NCI-H1417 (cell line): ENCODE measurements at regions not wholly inside any gene's neighbourhood (a gene's known extent, or its start where the extent isn't known, plus 50 kb on each side); places are given as distances from the start of the nearest gene placed in this dataset.
"Not testable (repeated sequence)": the region's sequence is repeated elsewhere in the genome, so short reads cannot be mapped to it uniquely, and the experiment has no call there.

Experiments used
- DNase-seq, 3 experiments: peaks; one replicate each; lab custom pipeline; 2025; lab: John Stamatoyannopoulos, UW

DNA sequence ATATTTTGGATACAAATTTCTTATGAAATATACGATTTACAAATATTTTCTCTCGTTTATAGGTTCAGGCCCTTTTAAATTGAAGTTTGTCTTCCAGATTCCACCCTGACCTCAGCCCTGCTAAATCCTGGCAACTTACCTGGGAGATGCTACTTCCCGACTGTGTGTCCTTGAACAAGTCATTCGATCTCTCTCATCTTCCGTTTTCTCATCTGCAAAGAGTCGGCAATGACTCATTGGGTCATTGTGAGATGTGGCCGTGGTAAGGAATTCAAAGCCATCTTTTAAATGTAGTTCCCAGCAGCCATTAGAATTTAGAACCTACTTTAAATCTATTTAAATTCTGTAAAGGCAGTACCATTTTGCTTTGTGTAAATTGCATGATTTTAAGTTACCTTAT is 72.5 kb downstream of the LHX2 start:
- no peak for DNase-seq

DNA sequence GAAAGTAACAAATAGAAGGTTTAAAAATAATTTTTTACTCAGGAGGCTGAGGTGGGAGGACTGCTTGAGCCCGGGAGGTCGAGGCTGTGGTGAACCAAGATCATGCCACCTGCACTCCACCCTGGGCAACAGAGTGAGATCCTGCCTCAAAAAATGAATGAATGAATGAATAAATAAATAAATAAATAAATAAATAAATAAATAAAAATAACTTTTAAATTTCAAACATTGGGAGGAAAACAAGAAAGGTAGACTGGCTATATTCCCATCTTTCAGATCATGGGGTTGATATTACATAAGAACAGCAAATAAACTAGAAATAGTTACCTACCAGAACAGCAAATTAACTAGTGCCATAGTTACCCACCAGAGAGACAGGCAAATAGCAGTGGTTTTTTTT is 75.7 kb downstream of the LHX2 start:
- DNase-seq: no peak

DNA sequence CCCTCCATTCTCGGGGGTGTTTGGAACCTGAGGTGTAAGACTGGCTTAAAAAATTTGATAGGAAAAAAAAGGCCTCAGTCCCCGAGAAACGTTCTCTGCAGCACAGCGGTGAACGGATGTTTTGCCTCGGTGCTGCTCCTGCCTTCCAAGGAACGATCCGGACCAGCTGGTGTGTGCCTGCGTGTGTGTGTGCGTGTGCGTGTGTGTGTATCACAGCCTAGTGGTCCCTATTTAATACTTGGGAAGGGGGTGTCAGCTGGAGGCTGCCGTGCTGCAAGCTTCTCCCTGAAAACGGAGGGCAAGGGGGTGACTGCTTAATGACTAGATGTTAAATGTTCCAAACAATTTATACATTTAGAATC is 76.9 kb downstream of the LHX2 start:
- DNase-seq: no peak

DNA sequence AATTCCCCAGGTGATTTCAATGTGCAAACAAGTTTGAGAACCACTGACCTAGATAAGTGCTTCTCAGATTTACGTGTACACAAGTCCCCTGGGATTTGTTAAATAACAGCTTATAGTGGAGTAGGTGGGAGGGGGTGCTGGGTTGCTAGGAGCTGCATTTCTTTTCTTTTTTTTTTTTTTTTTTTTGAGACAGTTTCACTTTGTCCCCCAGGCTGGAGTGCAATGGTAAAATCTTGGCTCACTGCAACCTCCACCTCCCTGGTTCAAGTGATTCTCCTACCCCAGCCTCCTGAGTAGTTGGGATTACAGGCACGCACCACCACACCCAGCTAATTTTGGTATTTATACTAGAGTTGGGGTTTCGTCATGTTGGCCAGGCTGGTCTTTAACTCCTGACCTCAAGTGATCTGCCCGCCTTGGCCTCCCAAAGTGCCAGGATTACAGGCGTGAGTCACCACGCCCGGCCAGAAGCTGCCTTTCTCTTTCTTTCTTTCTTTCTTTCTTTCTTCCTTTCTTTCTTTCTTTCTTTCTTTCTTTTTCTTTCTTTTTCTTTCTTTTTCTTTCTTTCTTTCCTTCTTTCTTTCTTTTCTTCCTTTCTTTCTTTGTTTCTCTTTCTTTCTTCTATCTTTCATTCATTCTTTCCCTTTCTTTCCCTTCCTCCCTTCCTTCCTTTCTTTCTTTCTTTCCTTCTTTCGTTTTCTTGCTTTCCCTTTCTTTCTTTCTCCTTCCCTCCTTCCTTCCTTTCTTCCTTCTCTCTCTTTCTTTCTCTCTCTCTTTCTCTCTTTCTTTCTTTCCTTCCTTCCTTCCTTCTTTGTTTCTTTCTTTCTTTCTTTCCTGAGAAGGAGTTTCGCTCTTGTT is 78.3 kb downstream of the LHX2 start:
- DNase-seq: peak; percentile 36 to 82 (median 38)

DNA sequence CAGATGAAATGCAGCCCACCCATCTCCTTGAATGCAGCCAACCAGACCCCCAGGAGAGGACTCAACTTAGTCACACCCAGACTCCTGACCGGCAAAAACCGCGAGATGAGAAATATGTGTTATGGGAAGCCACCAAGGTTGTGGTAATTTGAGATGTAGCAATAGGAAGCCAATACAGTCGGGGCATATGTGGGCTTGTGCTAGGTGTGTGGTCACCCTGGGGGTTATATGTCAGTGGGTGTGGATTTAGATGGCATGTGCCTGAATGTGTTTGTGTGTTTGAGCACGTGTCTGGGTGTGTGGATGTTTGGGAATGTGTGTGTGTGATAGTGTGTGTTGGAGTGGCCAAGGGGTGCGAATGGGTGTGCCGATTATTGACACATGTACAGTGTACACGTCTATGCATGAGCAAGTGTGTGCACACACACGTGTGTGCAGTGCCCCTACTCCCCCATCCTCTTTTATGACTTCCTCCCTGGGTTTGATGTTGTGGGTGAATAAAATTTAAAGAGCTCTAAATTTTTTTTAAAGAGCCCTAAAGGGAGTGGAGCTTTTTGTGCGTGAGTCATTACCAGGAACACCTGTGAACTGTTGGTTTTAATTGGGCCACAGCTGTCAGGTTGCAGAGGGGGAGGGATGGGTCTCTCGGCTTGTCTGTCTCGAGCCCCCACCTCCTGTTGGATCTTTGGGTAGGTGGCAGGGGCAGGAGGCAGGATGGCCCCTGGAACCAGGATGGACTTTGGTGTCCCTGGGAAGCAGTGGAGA is 86.8 kb downstream of the LHX2 start:
- peak in 1 of 3 experiments; percentile 23 for DNase-seq

DNA sequence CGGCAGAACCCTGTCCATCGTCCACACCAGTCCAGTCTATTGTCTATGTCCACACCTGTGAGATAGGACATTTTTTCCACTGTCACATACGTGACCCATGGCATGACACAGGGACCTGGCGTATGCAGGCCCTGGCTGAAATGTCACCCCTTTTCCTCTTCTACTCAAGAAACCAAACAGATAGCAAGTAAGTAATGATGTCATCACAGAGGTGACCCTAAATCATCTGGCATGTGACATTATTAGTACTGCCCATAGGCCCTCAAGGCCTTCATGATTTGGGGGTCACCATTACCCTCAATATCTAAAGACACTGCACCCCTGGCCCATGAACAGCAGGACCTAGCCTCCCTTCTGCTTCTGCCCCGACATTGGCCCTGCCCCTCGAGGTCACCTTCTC is 88.3 kb downstream of the LHX2 start:
- no peak for DNase-seq

DNA sequence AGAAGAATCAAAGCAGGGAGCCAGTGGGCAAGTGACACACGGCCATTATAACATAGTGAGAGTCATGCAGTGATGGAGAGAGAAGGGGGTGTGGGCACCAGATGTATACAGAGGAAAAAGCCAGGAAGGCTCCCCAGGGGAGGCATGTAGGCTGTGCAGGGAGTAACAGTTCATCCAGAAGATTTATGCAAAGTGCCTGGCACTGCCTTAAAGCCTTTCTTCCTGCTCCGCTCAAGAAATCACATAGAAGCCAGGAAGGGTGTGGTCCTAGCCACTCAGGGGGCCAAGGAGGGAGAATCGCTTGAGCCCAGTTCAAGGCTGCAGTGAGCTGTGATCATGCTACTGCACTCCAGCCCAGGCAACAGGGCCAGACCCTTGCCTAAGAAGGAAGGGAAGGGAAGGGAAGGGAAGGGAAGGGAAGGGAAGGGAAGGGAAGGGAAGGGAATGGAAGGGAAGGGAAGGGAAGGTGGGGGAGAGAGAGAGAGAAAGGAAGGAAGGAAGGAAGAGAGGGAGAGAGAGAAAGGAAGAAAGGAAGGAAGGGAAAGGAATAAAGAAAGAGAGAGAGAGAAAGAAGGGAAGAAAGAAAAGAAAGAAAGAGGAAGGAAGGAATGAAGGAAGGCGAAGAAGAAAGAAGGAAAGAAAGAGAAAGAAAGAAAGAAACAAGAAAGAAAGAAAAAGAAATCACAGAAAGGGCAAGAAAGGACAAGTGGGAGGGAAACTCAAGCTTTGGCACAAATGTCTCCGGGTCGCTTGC is 89.8 kb downstream of the LHX2 start:
- no peak for DNase-seq

DNA sequence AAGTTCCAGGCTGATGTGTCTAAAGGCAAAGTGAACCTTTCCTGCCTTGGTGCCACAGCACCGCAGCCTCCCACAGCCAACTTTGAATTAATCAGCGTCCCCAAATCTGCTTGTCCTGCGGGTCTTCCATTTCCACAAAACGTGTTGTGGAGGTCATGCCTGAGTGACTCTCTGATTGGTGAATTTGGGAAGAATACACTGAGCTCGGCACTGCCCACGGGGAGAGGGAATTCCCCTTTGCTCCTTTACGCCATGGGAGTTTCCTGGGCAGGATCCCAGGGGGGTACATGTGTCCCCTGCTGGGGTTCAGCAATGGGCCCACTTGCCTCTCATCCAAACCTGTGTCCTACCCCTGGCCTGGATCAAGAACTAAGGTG is 90.4 kb downstream of the LHX2 start:
- no peak for DNase-seq

DNA sequence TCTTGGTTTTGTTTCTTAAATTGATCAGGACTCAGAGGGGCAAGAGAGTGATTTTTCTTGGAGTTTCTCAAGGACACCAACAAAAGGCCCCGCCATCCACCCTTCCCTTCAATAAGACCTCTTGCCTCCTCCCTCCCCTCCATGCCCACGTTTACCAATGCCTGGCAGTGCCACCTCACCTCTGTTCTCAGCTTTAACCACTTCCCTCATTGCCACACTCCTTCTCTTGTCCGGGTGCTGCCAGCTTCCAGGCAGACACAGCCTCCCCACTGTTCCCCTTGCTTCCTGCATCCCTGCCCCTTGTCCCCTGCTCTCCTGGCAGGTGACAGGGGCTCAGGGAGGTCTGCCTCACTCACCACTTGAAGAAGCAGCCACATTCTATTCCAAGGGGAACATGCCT is 90.8 kb downstream of the LHX2 start:
- no peak for DNase-seq

DNA sequence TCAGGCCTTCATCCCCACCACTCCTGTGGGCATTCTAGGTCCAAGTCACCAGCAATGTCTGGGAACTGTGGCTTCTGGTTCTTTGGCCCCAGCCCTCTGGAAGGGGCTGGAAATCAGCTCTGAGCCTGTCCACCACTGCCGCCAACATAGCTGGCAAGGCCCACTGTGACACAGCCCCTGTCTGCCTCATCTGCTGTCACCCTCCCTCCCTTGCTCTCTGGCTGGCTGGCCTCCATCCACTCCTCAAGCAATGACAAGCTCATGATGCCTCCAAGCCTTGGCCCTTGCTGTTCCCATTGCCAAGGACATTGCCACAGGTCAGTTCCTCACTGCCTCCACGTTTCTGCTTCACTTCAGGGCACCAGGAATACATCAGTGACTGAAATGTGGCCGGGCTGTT is 93.7 kb downstream of the LHX2 start:
- DNase-seq: no peak

DNA sequence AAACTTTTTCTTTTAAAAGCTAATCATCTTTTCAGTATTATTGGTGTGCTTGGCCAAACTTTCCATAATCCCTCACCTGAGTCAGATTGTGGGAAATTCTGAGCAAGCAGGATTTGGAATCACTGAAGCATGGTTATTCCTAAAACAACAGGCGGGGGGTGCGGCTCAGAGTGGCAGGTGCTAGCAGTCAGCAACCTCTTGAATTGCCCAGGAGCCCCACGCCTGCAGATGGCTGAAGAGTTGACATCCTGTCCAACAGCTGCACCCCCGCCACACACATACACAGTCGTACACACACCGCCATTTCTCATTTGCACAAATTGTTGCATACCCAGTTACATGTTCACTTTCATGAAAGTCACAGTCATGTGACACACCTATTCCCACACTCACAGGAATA is 96.6 kb downstream of the LHX2 start:
- peak; percentile 74 to 92 (median 80) for DNase-seq

DNA sequence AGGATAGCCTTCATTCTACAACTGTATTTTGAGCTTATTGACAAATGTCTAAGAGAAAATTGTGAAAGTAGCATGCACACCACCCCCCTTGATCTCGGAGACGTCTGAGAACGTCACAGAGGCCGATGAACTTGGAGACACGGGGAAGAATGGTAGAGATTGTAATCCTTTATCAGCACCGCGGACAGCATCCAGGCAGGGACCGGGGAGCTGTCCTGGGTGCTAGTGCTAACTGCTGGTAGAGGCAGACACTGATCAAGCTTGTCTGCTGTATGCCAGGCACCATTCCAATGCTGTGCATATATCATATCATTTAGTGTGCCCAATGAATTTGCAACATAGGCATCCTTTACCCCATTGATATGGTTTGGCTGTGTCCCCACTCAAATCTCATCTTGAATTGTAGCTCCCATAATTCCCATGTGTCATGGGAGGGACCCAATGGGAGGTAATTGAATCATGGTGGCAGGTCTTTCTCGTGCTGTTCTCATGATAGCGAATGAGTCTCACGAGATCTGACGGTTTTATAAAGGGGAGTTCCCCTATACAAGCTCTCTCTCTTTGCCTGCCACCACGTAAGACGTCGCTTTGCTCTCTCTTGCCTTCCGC is 98.8 kb downstream of the LHX2 start:
- no peak for DNase-seq

DNA sequence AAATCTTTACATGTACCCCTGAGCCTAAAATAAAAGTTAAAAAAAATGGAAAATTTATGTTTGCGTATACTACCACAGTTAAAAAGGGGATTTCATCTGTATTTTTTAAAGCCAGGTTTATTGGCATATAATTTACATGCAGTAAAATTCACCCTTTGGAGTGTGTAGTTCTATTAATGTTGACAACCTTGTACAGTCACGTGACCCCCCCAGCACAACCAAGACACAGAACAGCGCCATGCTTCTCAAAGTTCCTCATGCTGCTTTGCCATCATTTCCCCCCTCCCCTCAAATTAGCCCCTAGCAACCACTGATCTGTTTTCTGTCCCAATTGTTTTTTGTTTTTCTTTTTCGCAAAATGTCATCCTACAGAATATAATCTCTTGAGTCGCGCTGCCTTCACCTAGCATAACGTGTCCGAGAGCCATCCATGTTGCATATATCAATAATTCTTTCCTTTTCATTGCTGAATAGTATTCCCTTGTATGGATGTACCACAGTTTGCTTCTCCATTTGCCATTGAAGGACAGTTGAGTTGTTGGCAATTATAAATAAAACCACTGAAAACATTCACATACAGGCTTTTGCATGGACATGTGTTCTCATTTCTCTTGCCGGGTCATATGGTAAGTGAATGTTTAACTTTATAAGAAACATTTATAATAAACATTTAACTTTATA is 105.3 kb downstream of the LHX2 start:
- DNase-seq: no peak

DNA sequence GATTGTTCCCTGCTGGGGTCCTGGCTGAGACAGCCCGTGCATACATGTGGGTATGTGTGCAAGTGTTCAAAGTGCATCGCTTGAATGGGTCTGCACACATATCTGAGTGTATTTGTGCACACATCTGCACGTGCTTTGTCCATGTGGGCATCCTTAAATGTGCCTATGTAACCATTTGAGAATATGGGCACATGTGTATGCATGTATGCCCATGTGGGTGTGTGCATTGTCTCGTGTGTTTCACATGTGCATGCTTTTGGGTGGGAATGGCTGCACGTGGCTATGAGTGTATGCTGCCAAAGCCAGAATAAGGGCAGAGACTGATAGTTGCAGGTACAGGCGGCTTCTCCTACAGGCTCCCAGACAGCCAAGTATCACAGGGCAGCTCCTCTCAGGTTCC is 107.3 kb downstream of the LHX2 start:
- no peak for DNase-seq

DNA sequence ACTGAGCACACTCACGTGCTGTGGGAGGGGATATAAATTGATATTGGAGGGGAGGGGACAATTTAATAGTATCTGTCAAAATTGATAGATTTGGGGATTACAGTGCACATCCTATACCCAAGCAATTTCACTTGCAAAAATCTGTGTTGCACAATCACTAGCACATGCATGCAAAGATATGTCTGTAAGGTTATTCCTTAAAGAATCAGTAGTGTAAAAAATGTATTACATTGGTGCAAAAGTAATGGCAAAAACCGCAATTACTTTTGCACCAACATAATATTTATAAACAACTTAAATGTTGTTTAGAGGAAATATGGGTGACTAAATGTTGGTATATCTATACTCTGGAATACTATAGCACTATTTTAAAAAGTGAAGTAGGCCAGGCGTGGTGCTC is 108.7 kb downstream of the LHX2 start:
- no peak for DNase-seq

DNA sequence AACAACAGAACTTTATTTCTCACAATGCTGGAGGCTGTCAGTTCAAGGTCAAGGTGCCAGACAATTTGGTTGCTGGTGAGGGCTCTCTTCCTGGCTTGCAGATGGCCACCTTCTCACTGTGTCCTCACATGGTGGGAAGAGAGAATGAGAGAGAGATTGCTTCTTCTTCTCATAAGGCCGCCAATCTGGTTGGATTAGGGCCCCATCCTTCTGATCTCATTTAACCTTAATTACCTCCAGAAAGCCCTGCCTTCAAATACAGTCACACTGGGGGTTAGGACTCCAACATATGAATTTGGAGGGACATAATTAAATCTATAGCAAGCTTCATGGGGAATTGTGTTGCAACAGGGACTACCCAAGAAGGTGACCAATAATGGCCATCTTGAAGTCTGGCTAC is 110.2 kb downstream of the LHX2 start:
- no peak for DNase-seq

DNA sequence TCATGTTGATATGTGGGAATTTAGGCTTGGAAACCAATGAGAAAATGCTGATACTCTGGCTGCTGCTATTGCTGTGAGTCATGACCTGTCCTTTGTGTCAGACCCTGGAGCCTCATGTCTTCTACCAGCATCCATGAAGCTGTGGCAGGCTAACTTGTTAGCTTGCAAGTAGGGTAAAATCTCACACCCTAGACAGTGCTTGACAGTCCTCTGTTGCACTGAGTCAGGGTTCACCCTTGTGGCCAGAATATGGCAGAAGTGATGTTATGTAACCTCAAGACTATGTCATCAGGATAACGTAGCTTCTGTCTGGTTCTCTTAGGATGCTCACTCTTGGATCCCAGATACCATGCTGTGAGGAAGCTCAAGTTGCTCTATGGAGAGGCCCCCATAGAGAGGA is 110.8 kb downstream of the LHX2 start:
- DNase-seq: no peak

DNA sequence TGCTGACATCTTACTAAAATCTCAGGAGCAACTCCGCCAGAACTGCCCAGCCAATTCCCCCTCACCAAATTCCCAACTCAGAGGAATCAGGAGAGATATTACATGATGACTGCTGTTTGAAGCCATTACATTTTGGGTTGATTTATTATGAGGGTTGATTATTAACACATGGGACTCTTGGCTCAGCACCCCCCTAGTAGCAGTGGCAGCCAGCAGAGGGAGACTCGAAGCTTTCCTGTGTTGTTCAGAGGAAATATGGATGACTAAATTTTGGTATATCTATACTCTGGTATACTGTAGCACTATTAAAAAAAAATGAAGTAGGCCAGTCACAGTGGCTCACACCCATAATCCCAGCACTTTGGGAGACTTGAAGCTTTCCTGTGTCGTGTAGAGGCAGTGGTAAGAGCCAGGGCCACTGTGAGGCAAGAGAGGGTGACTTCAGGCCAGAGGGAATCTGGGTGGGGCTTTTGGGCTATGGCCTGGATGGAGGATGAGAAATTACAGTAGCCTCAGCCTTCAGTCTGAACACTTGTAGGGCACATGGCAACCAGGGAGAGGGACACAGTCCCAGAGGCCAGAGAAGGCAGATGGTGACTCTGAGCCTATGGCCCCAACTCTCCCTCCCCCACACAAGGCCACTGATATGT is 111.4 kb downstream of the LHX2 start:
- no peak for DNase-seq

DNA sequence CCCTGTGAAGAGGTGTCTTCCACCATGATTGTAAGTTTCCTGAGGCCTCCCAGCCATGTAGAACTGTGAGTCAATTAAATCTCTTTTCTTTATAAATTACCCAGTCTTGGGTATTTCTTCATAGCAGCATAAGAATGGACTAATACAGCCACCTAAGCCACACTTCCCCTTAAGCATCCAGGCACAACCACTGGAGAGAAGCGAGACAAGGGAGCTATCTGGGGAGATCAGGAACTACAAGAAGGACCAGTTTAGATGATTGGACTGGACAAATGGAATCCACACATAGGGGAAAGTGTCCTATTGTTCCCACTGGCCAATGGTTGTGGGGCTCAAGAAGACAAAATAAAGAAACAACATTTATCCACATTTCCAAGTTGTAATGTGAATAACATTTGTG is 112.1 kb downstream of the LHX2 start:
- DNase-seq: not testable (repeated sequence)

DNA sequence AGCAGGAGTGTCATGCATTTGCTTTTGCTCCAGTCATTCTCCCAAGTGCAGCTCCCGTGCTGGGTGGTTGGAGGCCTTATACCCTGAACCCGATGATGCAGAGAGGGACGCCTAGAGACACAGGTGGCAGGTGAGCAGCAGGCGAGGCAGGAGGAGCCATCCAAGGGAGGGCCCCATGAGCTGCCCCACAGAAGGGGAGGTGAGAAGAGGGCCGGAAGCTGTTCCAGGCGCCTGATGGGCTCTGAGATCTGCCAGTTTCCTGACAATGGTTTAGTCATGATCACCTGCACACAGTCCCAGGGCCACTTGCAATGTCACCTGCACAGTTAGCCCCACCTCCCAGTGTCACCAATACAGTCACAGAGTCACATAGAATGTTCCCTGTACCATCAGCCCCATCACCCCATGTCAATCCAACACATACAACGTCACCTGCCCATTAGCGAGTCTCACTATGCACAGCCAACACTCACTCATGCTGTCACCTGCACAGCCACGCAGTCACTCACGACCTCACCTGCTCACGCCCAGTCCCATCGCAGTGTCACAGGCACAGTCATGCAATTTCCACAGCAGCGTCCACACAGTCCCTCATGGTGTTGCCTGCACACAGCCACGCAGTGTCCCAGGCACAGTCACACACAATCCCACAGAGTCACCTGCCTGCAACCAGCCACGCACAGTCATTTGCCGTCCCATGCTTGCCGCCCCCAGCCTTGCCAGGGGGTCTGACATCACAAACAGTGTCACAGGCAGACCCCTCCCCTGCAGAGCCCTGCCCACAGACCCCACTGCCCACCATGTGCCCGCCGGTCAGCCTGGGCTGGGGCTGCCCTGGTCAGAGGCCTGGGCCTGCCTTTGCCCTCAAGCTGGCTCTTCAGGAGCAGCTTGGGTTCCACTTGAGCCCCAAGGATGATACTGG is 113.4 kb downstream of the LHX2 start:
- peak in 2 of 3 experiments; percentile 56 to 65 for DNase-seq
